ENCODE measurements at regions not wholly inside any gene's neighbourhood (a gene's known extent, or its start where the extent isn't known, plus 50 kb on each side); places are given as distances from the start of the nearest gene placed in this dataset.
A peak's percentile ranks its signal among the peaks of the same experiment; 100 is the strongest.
"Not testable (repeated sequence)": the region's sequence is repeated elsewhere in the genome, so short reads cannot be mapped to it uniquely, and the experiment has no call there.

- intact Hi-C loops (cut with micrococcal nuclease): no loop called here
- ATAC-seq: no peak
- DNase-seq: no peak
Measured at GRCh38 chr1:228666686-228667623, 68.3 kb upstream of the RHOU start.

DNA sequence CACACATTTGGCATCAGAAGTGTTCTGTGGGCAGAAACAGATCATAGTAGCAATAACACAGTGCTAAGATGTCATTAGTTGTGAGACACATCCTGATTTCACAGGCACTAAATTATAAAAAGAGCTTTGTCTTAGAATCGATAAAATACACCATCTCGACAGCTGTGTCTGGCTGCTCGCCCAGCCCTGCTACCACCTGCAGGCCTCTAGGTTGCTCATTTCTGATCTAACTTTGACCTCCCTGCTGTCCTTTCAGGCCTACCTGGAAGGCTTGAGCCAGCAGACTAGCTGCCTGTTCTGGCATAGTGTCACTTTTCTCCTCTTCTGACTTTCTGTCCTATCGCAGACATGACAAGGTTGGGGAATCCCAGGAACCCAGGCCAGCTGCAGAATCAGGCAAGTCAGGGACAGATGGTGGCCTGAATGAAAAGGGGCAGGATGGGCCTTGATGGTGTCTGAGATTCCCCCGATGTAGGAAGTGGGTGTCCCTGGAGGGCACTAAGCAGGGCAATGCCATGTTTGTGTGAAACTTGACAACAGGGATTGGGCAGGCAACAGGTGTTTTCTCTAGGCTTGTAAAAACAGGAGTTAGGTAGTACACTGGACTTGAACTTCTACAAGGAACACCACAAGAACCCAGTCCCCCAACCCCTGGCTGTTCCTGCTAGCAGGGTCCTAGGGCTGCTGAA is 66.6 kb upstream of the RHOU start:
- no peak for ATAC-seq
- intact Hi-C loops (cut with micrococcal nuclease): no loop called here
- DNase-seq: no peak

DNA sequence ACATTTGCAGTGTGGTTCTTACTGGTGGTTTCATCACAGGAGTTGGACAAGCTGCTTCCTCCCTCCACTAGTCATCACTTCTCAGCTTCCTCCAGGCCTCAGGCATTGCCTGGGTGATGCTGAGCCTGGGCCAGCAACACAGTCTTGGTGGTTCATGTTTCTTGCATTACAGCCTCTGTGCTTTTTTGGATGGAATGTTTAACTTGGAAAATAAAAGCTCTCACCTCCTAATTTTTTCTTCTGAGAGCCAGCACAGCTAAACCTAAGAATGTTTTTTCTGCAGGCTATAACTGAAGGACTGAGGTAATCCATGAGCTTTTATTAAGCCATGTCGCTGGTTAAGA is 66.1 kb upstream of the RHOU start:
- peak; percentile 77 for ATAC-seq
- no peak for DNase-seq
- intact Hi-C loops (cut with micrococcal nuclease): no loop called here

DNA sequence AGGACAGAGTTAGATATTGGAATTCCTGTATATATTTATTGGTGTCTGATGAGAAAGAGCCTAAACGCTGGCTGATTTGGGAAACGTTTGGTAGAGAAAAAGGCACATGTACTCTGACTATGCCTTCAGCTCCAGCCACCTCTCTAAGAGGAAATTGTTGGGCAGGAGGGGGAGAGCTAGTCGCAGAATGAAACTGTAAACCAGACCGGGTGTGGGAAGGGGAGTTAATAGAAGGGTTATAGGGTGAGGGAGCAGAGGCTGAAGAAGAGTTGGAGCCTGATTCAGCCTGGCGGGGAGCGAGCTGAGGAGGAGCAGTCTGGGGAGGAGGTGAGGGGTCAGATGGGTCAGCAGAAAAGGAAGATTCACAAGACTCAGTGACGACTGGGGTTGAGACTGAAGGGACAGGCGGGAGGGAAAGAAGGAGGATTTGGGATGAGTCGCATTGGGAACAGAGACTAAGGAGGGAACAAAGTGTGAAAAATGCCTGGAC is 54.2 kb upstream of the RHOU start:
- intact Hi-C loops (cut with micrococcal nuclease); DNase-seq; ATAC-seq: not testable (repeated sequence)

- DNase-seq: no peak
- ATAC-seq: no peak
- intact Hi-C loops (cut with micrococcal nuclease): no loop called here
Measured at GRCh38 chr1:228683428-228683827, 51.9 kb upstream of the RHOU start.

- ATAC-seq (peak; percentile 81), DNase-seq (no peak)
- intact Hi-C loops (cut with micrococcal nuclease): no loop called here
Measured at GRCh38 chr1:228684607-228685006, 50.7 kb upstream of the RHOU start.

DNA sequence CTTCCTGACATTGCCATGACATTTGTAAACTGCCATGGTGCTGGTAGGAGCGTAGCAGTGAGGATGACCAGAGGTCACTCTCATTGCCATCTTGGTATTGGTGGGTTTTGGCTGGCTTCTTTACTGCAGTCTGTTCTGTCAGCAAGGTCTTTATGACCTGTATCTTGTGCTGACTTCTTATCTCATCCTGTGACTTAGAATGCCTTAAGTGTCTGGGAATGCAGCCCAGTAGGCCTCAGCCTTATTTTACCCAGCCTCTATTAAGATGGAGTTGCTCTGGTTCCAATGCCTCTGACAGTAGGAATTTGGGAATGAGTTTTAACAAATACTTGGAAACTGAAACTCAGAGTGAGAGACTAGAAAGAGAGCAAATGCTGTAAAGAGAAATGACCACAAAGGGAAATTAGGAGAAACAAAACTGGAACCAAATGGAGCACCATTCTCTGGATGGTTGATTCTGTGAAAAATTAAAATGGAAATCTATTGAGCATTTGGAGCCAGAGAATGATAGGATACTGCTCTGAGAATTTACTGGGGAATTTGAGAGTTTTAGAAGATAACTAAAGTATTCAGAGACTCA is 50.1 kb upstream of the RHOU start:
- ATAC-seq: peak; percentile 37
- intact Hi-C loops (cut with micrococcal nuclease): no loop called here
- no peak for DNase-seq
